ENCODE measurements at regions not wholly inside any gene's neighbourhood (a gene's known extent, or its start where the extent isn't known, plus 50 kb on each side); places are given as distances from the start of the nearest gene placed in this dataset.

DNA sequence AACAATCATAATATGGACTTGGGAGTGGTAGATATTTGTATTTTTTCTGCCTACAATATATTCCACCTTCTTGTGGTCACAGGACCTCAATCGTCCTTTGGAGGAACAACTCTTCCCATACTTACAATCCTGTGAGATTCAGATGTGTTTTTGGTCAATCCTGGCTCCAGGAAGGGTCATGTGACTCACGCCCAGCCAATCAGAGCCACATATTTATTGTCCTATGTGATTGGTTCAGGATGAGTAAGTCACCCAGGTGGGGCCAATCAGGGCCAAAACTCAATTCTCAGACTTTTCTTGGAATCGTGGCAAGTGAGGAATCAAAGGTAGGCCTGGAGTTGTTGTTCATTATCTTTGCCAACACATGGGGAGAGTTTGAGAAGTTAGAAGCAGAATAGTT is 264.9 kb downstream of the SUDS3 start:
- Histone ChIP-seq H3K36me3 (ENCODE audit: insufficient read depth, low read length) (no peaks in the 10 kb centered on the region), H3K9me2 (ENCODE audit: insufficient read depth, low read length) (no peaks in the 10 kb centered on the region), H3K9ac (ENCODE audit: low read length) (no peak overlapping the region), H3F3A (ENCODE audit: insufficient read depth, low read length, poor library complexity, severe bottlenecking) (no peaks in the 10 kb centered on the region), H4K20me1 (ENCODE audit: insufficient read depth) (no peaks in the 10 kb centered on the region), H3K27me3 (ENCODE audit: insufficient read depth, low read depth, low read length) (no peaks in the 10 kb centered on the region), H3K79me2 (replicated peaks; ENCODE audit: insufficient read depth, low read length) (no peaks in the 10 kb centered on the region), H3K4me2 (ENCODE audit: low read length) (no peak overlapping the region), H3K4me3 (ENCODE audit: low read length) (no peak overlapping the region), H2AFZ (ENCODE audit: low read depth, low read length) (no peak overlapping the region), H3K27ac (ENCODE audit: low read length) (no peak overlapping the region), H3K9me3 (ENCODE audit: low read length) (no peaks in the 10 kb centered on the region)
- no peak for TF ChIP-seq EZH2 (IDR thresholded peaks at IDR 0.05; ENCODE audit: borderline replicate concordance, insufficient read depth, low read length, poor library complexity, severe bottlenecking)
- no peak for TF ChIP-seq POLR2AphosphoS5 (IDR thresholded peaks at IDR 0.05)
- no peak for TF ChIP-seq SMC3 (conservative IDR thresholded peaks at IDR 0.05; ENCODE audit: poor library complexity)
- TF ChIP-seq MXI1 (conservative IDR thresholded peaks at IDR 0.05; ENCODE audit: poor library complexity, severe bottlenecking), result no peak
- TF ChIP-seq RAD21 (conservative IDR thresholded peaks at IDR 0.05), result no peak
- TF ChIP-seq, protein P1, sequence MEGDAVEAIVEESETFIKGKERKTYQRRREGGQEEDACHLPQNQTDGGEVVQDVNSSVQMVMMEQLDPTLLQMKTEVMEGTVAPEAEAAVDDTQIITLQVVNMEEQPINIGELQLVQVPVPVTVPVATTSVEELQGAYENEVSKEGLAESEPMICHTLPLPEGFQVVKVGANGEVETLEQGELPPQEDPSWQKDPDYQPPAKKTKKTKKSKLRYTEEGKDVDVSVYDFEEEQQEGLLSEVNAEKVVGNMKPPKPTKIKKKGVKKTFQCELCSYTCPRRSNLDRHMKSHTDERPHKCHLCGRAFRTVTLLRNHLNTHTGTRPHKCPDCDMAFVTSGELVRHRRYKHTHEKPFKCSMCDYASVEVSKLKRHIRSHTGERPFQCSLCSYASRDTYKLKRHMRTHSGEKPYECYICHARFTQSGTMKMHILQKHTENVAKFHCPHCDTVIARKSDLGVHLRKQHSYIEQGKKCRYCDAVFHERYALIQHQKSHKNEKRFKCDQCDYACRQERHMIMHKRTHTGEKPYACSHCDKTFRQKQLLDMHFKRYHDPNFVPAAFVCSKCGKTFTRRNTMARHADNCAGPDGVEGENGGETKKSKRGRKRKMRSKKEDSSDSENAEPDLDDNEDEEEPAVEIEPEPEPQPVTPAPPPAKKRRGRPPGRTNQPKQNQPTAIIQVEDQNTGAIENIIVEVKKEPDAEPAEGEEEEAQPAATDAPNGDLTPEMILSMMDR (IDR thresholded peaks at IDR 0.05; ENCODE audit: poor library complexity, severe bottlenecking), result no peak
- TF ChIP-seq EP300 (conservative IDR thresholded peaks at IDR 0.05; ENCODE audit: poor library complexity, severe bottlenecking), result no peak
- TF ChIP-seq, protein P2, sequence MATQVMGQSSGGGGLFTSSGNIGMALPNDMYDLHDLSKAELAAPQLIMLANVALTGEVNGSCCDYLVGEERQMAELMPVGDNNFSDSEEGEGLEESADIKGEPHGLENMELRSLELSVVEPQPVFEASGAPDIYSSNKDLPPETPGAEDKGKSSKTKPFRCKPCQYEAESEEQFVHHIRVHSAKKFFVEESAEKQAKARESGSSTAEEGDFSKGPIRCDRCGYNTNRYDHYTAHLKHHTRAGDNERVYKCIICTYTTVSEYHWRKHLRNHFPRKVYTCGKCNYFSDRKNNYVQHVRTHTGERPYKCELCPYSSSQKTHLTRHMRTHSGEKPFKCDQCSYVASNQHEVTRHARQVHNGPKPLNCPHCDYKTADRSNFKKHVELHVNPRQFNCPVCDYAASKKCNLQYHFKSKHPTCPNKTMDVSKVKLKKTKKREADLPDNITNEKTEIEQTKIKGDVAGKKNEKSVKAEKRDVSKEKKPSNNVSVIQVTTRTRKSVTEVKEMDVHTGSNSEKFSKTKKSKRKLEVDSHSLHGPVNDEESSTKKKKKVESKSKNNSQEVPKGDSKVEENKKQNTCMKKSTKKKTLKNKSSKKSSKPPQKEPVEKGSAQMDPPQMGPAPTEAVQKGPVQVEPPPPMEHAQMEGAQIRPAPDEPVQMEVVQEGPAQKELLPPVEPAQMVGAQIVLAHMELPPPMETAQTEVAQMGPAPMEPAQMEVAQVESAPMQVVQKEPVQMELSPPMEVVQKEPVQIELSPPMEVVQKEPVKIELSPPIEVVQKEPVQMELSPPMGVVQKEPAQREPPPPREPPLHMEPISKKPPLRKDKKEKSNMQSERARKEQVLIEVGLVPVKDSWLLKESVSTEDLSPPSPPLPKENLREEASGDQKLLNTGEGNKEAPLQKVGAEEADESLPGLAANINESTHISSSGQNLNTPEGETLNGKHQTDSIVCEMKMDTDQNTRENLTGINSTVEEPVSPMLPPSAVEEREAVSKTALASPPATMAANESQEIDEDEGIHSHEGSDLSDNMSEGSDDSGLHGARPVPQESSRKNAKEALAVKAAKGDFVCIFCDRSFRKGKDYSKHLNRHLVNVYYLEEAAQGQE (IDR thresholded peaks at IDR 0.05; ENCODE audit: borderline replicate concordance), result no peak
- no peak for TF ChIP-seq TAF1 (IDR thresholded peaks at IDR 0.05; ENCODE audit: low read depth)

DNA sequence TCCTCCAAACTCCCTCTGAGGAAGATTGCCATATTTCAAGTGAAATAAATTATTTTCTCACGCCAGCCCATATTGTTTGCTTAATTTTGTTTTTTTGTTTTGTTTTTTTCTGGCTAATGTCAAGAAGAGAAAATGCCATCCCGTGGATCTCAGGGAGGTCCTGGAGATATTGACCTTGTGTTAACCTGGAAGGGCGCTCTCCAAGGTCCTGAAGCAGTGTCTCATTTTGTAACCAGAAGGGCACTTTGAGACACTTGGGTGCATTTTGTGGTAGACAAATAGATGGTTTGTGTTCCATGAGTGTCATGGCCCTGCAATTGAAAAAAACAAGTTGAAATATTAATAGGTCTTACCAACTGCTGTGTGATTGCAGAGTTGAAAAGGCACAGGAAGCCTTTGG is 268.9 kb downstream of the SUDS3 start:
- Histone ChIP-seq H3K36me3 (ENCODE audit: insufficient read depth, low read length) (no peaks in the 10 kb centered on the region), H4K20me1 (ENCODE audit: insufficient read depth) (no peaks in the 10 kb centered on the region), H3K27ac (ENCODE audit: low read length) (no peak overlapping the region), H3K27me3 (ENCODE audit: insufficient read depth, low read depth, low read length) (no peaks in the 10 kb centered on the region), H2AFZ (ENCODE audit: low read depth, low read length) (no peak overlapping the region), H3K9me2 (ENCODE audit: insufficient read depth, low read length) (no peaks in the 10 kb centered on the region), H3F3A (ENCODE audit: insufficient read depth, low read length, poor library complexity, severe bottlenecking) (no peaks in the 10 kb centered on the region), H3K4me2 (ENCODE audit: low read length) (no peak overlapping the region), H3K4me3 (ENCODE audit: low read length) (no peak overlapping the region), H3K9me3 (ENCODE audit: low read length) (no peaks in the 10 kb centered on the region), H3K9ac (ENCODE audit: low read length) (no peak overlapping the region), H3K79me2 (replicated peaks; ENCODE audit: insufficient read depth, low read length) (no peaks in the 10 kb centered on the region)
- TF ChIP-seq, protein P1 (IDR thresholded peaks at IDR 0.05; ENCODE audit: poor library complexity, severe bottlenecking), result no peak
- no peak for TF ChIP-seq EZH2 (IDR thresholded peaks at IDR 0.05; ENCODE audit: borderline replicate concordance, insufficient read depth, low read length, poor library complexity, severe bottlenecking)
